ENCODE measurements at regions not wholly inside any gene's neighbourhood (a gene's known extent, or its start where the extent isn't known, plus 50 kb on each side); places are given as distances from the start of the nearest gene placed in this dataset.

DNA sequence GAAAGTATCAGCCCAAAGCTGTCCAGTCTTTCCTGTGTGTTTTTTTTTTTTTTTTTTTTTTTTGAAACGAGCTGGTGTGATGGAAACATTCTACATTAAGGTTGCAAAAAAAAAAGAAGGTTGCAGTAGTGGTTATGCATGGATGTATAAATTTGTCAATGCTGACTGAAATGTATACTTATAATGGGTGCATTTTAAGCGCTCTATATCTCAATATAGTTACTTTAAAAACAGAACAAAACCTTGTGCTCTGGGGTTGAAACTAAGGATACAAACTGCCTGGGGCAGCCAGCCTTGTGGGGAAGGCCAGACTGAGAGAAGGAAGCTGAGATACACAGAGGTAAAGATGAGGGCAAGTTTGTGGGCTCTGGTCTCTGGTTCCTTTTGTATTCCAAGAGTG lies 87.3 kb upstream of the RMST start:
- TF ChIP-seq, protein P1, sequence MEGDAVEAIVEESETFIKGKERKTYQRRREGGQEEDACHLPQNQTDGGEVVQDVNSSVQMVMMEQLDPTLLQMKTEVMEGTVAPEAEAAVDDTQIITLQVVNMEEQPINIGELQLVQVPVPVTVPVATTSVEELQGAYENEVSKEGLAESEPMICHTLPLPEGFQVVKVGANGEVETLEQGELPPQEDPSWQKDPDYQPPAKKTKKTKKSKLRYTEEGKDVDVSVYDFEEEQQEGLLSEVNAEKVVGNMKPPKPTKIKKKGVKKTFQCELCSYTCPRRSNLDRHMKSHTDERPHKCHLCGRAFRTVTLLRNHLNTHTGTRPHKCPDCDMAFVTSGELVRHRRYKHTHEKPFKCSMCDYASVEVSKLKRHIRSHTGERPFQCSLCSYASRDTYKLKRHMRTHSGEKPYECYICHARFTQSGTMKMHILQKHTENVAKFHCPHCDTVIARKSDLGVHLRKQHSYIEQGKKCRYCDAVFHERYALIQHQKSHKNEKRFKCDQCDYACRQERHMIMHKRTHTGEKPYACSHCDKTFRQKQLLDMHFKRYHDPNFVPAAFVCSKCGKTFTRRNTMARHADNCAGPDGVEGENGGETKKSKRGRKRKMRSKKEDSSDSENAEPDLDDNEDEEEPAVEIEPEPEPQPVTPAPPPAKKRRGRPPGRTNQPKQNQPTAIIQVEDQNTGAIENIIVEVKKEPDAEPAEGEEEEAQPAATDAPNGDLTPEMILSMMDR (IDR thresholded peaks at IDR 0.05; ENCODE audit: low read length), result no peak
- TF ChIP-seq EZH2 (optimal IDR thresholded peaks at IDR 0.05; ENCODE audit: low read depth, low read length), result no peak

All from MM.1S (cell line).